ENCODE measurements at regions not wholly inside any gene's neighbourhood (a gene's known extent, or its start where the extent isn't known, plus 50 kb on each side); places are given as distances from the start of the nearest gene placed in this dataset.

- TF ChIP-seq SIRT6 (IDR thresholded peaks at IDR 0.05; ENCODE audit: low read length) (no peak), CTCF (IDR thresholded peaks at IDR 0.05; ENCODE audit: control extremely low read depth in 1 of 3, insufficient read depth in 1 of 3, low read depth in 1 of 3, low read length in 3 of 3) (no peak), TAF7 (optimal IDR thresholded peaks at IDR 0.05; ENCODE audit: borderline replicate concordance, low read depth, low read length) (no peak), ATF3 (IDR thresholded peaks at IDR 0.05; ENCODE audit: insufficient read depth, low read depth, low read length) (no peak), SUZ12 (IDR thresholded peaks at IDR 0.05; ENCODE audit: low read length) (no peak), MAFK (IDR thresholded peaks at IDR 0.05; ENCODE audit: low read depth, low read length) (no peak), TAF1 (IDR thresholded peaks at IDR 0.05; ENCODE audit: low read depth, low read length) (no peak), EZH2 (IDR thresholded peaks at IDR 0.05; ENCODE audit: low read depth, low read length, severe bottlenecking) (no peak), USF2 (IDR thresholded peaks at IDR 0.05; ENCODE audit: low read length) (no peak), EP300 (IDR thresholded peaks at IDR 0.05; ENCODE audit: borderline replicate concordance in 1 of 2, low read depth in 2 of 2, low read length in 2 of 2) (no peak), PHF8 (conservative IDR thresholded peaks at IDR 0.05; ENCODE audit: low read depth, low read length) (no peak), FOSL1 (IDR thresholded peaks at IDR 0.05; ENCODE audit: insufficient read depth, low read depth, low read length) (no peak), POLR2AphosphoS5 (IDR thresholded peaks at IDR 0.05; ENCODE audit: low read depth, low read length) (no peak)
Observed at GRCh38 chr16:66194866-66195265, 171.6 kb upstream of the CDH5 start.

Data from H1 (cell line).